DND-41 (cell line): ENCODE measurements at regions not wholly inside any gene's neighbourhood (a gene's known extent, or its start where the extent isn't known, plus 50 kb on each side); places are given as distances from the start of the nearest gene placed in this dataset.

Experiments used
- ATAC-seq: fragments of 200-7000 bp; cut with Tn5 transposase; 3 replicates; pipeline ENCODE4 v1.9.1; 2021; ENCODE audit warnings: low read depth; ENCODE audit not compliant: insufficient read depth
- DNase-seq: peaks from one replicate; pipeline ENCODE4 v3.0.0-alpha.2; 2020
- H2AFZ ChIP-seq: 2 replicates; pipeline ENCODE4 v1.6.0; 2012; ENCODE audit warnings: low read depth, low read length
- H3K27ac ChIP-seq: 2 replicates; pipeline ENCODE4 v1.5.1; 2012; ENCODE audit warnings: low read length, inconsistent platforms
- H3K27me3 ChIP-seq: fragments of 200-600 bp; sonication (generic); 2 replicates; pipeline ENCODE4 v1.6.0; 2012; ENCODE audit warnings: low read length, mild to moderate bottlenecking, inconsistent platforms; ENCODE audit not compliant: insufficient read depth, poor library complexity
- H3K36me3 ChIP-seq: 2 replicates; pipeline ENCODE4 v1.5.1; 2012; ENCODE audit warnings: low read length, inconsistent platforms; ENCODE audit not compliant: insufficient read depth
- H3K4me1 ChIP-seq: 2 replicates; pipeline ENCODE4 v1.5.1; 2012; ENCODE audit warnings: mild to moderate bottlenecking, low read length; ENCODE audit not compliant: insufficient read depth
- H3K4me2 ChIP-seq: 2 replicates; pipeline ENCODE4 v1.6.0; 2012; ENCODE audit warnings: mild to moderate bottlenecking, moderate library complexity, low read length, inconsistent platforms; ENCODE audit not compliant: insufficient read depth
- H3K4me3 ChIP-seq, 2 experiments: fragments of 200-600 bp in 1 of 2; shearing (Covaris generic) in 1 of 2; 2 replicates each; pipeline ENCODE4 v1.5.1; 2012 to 2016; ENCODE audit warnings: inconsistent platforms in 2 of 2, low read length in 2 of 2, mild to moderate bottlenecking in 2 of 2, low read depth in 1 of 2, moderate library complexity in 1 of 2
- H3K79me2 ChIP-seq: 2 replicates; pipeline ENCODE4 v1.6.0; 2012; ENCODE audit warnings: low read length, inconsistent platforms; ENCODE audit not compliant: insufficient read depth
- H3K9ac ChIP-seq: 2 replicates; pipeline ENCODE4 v1.6.0; 2012; ENCODE audit warnings: low read depth, mild to moderate bottlenecking, inconsistent platforms, low read length, moderate library complexity
- H3K9me3 ChIP-seq: 2 replicates; pipeline ENCODE4 v1.5.1; 2012; ENCODE audit warnings: low read length, moderate library complexity, mild to moderate bottlenecking, inconsistent platforms; ENCODE audit not compliant: insufficient read depth, severe bottlenecking
- H4K20me1 ChIP-seq: 2 replicates; pipeline ENCODE4 v1.6.0; 2012; ENCODE audit warnings: low read length; ENCODE audit not compliant: insufficient read depth
- EZH2 ChIP-seq: IDR thresholded peaks from 3 replicates; pipeline ENCODE4 v1.6.1; 2012; ENCODE audit warnings: borderline replicate concordance, low read depth, mild to moderate bottlenecking, moderate library complexity, low read length, inconsistent platforms; ENCODE audit not compliant: severe bottlenecking
- TF ChIP-seq, protein P1 (sequence below): IDR thresholded peaks from 2 replicates; pipeline ENCODE4 v1.5.1; 2012; ENCODE audit warnings: borderline replicate concordance, low read length, moderate library complexity, mild to moderate bottlenecking; ENCODE audit not compliant: poor library complexity, severe bottlenecking; ENCODE audit errors: extremely low read depth

DNA sequence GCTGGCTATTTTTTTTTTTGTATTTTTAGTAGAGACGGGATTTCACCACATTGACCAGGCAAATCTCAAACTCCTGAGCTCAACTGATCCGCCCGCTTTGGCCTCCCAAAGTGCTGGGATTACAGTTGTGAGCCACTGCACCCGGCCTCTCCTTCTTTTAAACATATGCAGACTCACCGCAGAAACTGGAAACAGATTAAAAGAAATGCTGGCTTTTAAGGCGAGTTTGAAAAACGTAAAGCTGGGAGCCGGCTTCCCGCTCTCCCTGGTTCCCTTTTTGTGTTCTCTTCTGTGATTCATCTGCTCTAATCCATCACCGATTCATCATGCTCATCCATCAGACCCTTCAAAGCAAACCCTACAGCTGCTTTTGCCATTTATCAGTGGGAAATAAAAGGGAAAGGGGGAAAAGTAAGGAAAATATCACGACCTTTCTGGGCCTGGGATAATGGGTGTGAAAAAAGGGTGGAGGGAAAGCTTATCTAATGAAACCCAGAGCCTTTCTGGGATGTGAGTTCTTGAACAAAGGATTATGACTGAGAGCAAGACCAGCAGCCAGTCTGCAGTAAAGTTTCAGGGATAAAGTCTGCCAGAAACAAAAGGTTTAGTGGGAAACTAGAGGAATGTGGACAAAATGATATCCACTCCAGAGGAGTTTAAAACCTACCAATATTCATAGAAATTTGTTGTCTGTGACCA is 92.3 kb upstream of the LRIG1 start:
- no peaks in the 10 kb centered on the region for H3K79me2 ChIP-seq
- H2AFZ ChIP-seq: no peak overlapping the region
- no peaks in the 10 kb centered on the region for H3K4me1 ChIP-seq
- no peaks in the 10 kb centered on the region for H4K20me1 ChIP-seq
- TF ChIP-seq, protein P1, sequence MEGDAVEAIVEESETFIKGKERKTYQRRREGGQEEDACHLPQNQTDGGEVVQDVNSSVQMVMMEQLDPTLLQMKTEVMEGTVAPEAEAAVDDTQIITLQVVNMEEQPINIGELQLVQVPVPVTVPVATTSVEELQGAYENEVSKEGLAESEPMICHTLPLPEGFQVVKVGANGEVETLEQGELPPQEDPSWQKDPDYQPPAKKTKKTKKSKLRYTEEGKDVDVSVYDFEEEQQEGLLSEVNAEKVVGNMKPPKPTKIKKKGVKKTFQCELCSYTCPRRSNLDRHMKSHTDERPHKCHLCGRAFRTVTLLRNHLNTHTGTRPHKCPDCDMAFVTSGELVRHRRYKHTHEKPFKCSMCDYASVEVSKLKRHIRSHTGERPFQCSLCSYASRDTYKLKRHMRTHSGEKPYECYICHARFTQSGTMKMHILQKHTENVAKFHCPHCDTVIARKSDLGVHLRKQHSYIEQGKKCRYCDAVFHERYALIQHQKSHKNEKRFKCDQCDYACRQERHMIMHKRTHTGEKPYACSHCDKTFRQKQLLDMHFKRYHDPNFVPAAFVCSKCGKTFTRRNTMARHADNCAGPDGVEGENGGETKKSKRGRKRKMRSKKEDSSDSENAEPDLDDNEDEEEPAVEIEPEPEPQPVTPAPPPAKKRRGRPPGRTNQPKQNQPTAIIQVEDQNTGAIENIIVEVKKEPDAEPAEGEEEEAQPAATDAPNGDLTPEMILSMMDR: no peak
- TF ChIP-seq EZH2: no peak
- no peak overlapping the region for H3K9ac ChIP-seq
- no peak overlapping the region for H3K4me3 ChIP-seq
- H3K27me3 ChIP-seq: peaks cover 17% of the 10 kb centered on the region
- H3K4me2 ChIP-seq: no peak overlapping the region
- DNase-seq: no peak
- no peak overlapping the region for H3K27ac ChIP-seq
- H3K9me3 ChIP-seq: no peaks in the 10 kb centered on the region
- H3K36me3 ChIP-seq: no peaks in the 10 kb centered on the region
- no peak for ATAC-seq

DNA sequence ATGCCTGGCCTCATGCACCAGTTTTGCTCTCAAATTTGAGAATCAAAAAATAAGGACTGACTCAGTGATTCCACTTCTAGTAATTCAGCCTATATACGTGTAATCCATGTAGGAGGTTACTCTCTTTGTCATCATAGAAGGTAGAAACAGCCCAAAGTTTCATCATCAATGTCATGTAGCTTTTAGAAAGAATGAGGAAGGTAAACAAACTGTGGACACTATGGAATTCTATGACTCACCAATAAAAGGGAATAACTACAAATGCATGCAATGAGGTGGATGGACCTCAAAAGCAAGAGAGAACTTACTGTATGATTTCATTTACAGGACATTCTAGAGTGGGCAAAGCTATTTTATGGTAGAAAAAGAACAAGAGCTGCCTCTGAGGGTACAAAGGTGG is 93.2 kb upstream of the LRIG1 start:
- no peak overlapping the region for H3K27ac ChIP-seq
- no peak overlapping the region for H3K9ac ChIP-seq
- DNase-seq (no peak), ATAC-seq (no peak)
- H3K79me2 ChIP-seq: no peaks in the 10 kb centered on the region
- TF ChIP-seq EZH2: no peak
- TF ChIP-seq, protein P1: no peak
- H3K4me3 ChIP-seq: no peak overlapping the region
- no peaks in the 10 kb centered on the region for H4K20me1 ChIP-seq
- H3K4me2 ChIP-seq: no peak overlapping the region
- peaks cover 15% of the 10 kb centered on the region for H3K27me3 ChIP-seq
- no peaks in the 10 kb centered on the region for H3K9me3 ChIP-seq
- H3K4me1 ChIP-seq: no peaks in the 10 kb centered on the region
- no peaks in the 10 kb centered on the region for H3K36me3 ChIP-seq
- no peak overlapping the region for H2AFZ ChIP-seq

DNA sequence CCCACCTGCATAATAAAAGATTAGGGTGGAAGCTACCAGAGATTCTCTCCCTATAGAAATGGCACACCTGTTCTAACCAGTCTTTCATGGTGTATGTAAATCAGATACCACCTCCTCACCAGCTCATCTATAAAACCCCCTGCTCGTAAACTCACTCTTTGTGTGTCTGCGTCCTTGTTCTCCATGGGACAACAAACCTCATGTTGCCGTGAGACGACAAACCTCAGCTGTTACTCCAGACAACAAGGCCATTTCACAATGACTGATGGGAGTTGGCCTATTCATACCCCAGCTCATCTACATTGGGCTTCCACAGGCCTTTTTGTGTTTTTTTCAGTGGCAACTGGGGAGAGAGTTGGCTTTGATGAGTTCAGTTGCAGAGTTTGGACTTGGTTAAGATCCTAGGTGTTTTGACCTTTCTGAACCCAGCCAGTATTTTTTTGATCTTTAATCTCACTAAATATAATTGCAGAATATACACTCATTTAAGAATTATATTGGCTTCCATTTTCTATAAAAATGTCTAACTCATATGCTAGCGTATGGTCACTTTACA is 96.6 kb upstream of the LRIG1 start:
- Histone ChIP-seq H3K9ac (no peak overlapping the region), H3K4me3 (no peak overlapping the region), H4K20me1 (no peaks in the 10 kb centered on the region), H3K27me3 (peaks cover 4% of the 10 kb centered on the region), H3K4me1 (no peaks in the 10 kb centered on the region), H3K79me2 (no peaks in the 10 kb centered on the region), H3K27ac (no peak overlapping the region), H2AFZ (no peak overlapping the region), H3K9me3 (no peaks in the 10 kb centered on the region), H3K36me3 (no peaks in the 10 kb centered on the region), H3K4me2 (no peak overlapping the region)
- no peak for TF ChIP-seq EZH2
- TF ChIP-seq, protein P1: no peak
- ATAC-seq: no peak
- DNase-seq: no peak

DNA sequence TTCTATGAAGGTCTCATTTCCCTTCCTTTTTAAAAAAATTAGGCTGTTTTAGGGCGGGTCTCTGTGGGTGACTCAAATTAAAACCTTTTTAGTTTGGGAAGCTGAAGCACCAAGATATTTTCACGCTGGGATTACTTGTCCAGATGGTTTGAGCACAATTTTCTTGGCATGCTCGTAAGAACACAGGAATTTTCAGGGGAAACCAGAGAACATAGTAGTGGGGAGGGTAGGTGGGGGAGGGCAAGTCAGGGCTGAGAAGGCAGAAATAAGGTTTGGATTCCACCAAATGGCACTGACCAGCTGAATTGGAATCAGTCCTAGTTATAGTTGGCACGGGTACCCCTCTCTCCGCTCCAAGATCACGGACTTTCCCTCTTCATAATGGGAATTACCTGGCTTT is 97.3 kb upstream of the LRIG1 start:
- Histone ChIP-seq H3K79me2 (no peaks in the 10 kb centered on the region), H3K9me3 (no peaks in the 10 kb centered on the region), H3K4me3 (no peak overlapping the region), H3K27me3 (peaks cover 4% of the 10 kb centered on the region), H3K27ac (no peak overlapping the region), H2AFZ (no peak overlapping the region), H4K20me1 (no peaks in the 10 kb centered on the region), H3K36me3 (no peaks in the 10 kb centered on the region), H3K4me1 (peaks cover 5% of the 10 kb centered on the region), H3K4me2 (no peak overlapping the region), H3K9ac (no peak overlapping the region)
- TF ChIP-seq, protein P1: no peak
- ATAC-seq: no peak
- no peak for DNase-seq
